ENCODE measurements at regions not wholly inside any gene's neighbourhood (a gene's known extent, or its start where the extent isn't known, plus 50 kb on each side); places are given as distances from the start of the nearest gene placed in this dataset.
"Not testable (repeated sequence)": the region's sequence is repeated elsewhere in the genome, so short reads cannot be mapped to it uniquely, and the experiment has no call there.

DNA sequence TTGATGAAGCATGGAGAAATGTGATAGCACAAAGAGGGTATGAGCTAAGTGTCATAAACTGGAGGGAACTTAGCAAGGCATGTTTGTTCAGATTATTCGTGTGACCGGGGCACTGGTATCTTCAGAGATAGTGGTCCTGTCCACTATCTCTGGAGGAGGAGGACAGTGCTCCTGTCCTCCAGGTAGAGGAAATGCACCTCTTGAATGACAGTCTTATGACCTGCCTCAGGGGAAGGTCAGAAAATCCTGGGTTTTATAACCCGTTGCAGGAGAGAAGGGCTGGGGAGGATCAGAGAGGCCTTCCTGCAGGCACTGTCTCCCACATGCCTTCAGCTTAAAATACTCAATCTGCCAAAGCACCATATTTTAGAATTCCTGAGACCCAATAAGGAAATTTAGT, 213.5 kb upstream of the UBL3 start:
- no peaks in the 10 kb centered on the region for H3K9me3 ChIP-seq (ENCODE audit: low read length)
- no TSS peak for BruUV-seq (replicated peaks)
- TF ChIP-seq, protein P1, sequence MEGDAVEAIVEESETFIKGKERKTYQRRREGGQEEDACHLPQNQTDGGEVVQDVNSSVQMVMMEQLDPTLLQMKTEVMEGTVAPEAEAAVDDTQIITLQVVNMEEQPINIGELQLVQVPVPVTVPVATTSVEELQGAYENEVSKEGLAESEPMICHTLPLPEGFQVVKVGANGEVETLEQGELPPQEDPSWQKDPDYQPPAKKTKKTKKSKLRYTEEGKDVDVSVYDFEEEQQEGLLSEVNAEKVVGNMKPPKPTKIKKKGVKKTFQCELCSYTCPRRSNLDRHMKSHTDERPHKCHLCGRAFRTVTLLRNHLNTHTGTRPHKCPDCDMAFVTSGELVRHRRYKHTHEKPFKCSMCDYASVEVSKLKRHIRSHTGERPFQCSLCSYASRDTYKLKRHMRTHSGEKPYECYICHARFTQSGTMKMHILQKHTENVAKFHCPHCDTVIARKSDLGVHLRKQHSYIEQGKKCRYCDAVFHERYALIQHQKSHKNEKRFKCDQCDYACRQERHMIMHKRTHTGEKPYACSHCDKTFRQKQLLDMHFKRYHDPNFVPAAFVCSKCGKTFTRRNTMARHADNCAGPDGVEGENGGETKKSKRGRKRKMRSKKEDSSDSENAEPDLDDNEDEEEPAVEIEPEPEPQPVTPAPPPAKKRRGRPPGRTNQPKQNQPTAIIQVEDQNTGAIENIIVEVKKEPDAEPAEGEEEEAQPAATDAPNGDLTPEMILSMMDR (conservative IDR thresholded peaks at IDR 0.05; ENCODE audit: low read length), result no peak
- TF ChIP-seq EZH2phosphoT487 (IDR thresholded peaks at IDR 0.05; ENCODE audit: borderline replicate concordance, low read depth, low read length), result no peak
- no peaks in the 10 kb centered on the region for H3K79me2 ChIP-seq (ENCODE audit: insufficient read depth, low read depth, low read length)
- no peak overlapping the region for H2AFZ ChIP-seq (ENCODE audit: low read length)
- no peak overlapping the region for H3K27ac ChIP-seq (ENCODE audit: low read depth, low read length, poor library complexity, severe bottlenecking)
- H4K20me1 ChIP-seq (ENCODE audit: insufficient read depth, low read length), result no peaks in the 10 kb centered on the region
- CTCF ChIA-PET (ENCODE audit: unreplicated experiment), result no interaction called here
- H3K36me3 ChIP-seq (ENCODE audit: insufficient read depth, low read length), result no peaks in the 10 kb centered on the region
- intact Hi-C loops (cut with micrococcal nuclease; ENCODE audit: unreplicated experiment), result no loop called here
- POLR2A ChIA-PET, result no interaction called here
- no peak overlapping the region for H3K4me3 ChIP-seq (ENCODE audit: low read depth, low read length, poor library complexity, severe bottlenecking)
- H3K9me2 ChIP-seq (ENCODE audit: insufficient read depth, low read length), result no peaks in the 10 kb centered on the region
- no peak for DNase-seq (ENCODE audit: low spot score)
- H3K4me1 ChIP-seq (ENCODE audit: insufficient read depth, low read length, poor library complexity, severe bottlenecking), result no peaks in the 10 kb centered on the region
- H3K4me2 ChIP-seq (ENCODE audit: low read length), result no peak overlapping the region

DNA sequence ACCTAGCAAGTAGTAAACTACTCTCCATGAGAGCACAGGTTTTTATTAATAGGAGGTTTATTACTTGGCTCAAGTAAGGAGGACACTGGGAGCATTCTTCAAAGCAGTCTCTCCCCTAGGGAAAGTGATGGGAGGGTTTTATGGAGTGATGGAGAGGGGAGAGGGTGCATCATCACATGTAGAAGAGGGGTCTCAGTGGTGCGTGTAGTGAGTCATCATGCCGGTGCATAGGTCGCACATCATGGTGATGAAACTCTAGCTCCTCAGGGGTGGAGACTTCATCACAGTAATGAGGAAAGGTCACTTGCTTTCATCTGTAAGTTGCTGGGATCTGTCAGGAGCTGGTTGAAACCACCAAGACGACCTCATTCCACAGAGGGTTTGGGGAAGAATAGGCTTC, 210.8 kb upstream of the UBL3 start:
- H3K4me3 ChIP-seq (ENCODE audit: low read depth, low read length, poor library complexity, severe bottlenecking), result no peak overlapping the region
- no peak for DNase-seq (ENCODE audit: low spot score)
- intact Hi-C loops (cut with micrococcal nuclease; ENCODE audit: unreplicated experiment), result no loop called here
- H3K4me2 ChIP-seq (ENCODE audit: low read length), result no peak overlapping the region
- peaks cover 13% of the 10 kb centered on the region; the same call in 1 of the 2 replicates for H3K9me3 ChIP-seq (ENCODE audit: low read length)
- H3K79me2 ChIP-seq (ENCODE audit: insufficient read depth, low read depth, low read length), result no peaks in the 10 kb centered on the region
- POLR2A ChIA-PET, result no interaction called here
- CTCF ChIA-PET (ENCODE audit: unreplicated experiment), result no interaction called here
- no peaks in the 10 kb centered on the region for H3K4me1 ChIP-seq (ENCODE audit: insufficient read depth, low read length, poor library complexity, severe bottlenecking)
- TF ChIP-seq, protein P1 (conservative IDR thresholded peaks at IDR 0.05; ENCODE audit: low read length), result no peak
- no peak for TF ChIP-seq EZH2phosphoT487 (IDR thresholded peaks at IDR 0.05; ENCODE audit: borderline replicate concordance, low read depth, low read length)
- no peaks in the 10 kb centered on the region for H3K36me3 ChIP-seq (ENCODE audit: insufficient read depth, low read length)
- H3K27ac ChIP-seq (ENCODE audit: low read depth, low read length, poor library complexity, severe bottlenecking), result no peak overlapping the region
- no TSS peak for BruUV-seq (replicated peaks)
- H4K20me1 ChIP-seq (ENCODE audit: insufficient read depth, low read length), result no peaks in the 10 kb centered on the region
- no peak overlapping the region for H2AFZ ChIP-seq (ENCODE audit: low read length)
- H3K9me2 ChIP-seq (ENCODE audit: insufficient read depth, low read length), result no peaks in the 10 kb centered on the region

DNA sequence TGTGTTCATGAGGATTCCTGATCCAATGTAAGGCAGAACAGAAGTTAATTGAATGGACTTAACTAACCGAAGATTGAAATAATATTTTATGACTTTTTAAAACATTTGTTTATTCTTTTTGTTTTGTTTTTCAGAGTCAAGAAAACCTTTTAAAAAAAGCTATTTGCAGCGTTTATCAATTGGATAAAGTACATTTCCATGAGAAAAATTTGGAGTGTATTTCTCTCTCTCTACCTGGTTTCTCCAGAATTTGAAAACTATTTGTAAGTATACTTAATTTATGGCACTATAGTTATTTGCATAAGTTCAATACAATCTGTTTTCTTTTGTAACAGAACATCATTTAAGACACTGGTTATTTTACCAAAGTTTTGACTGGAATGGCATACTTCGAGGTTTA, 208.0 kb upstream of the UBL3 start:
- intact Hi-C loops (cut with micrococcal nuclease; ENCODE audit: unreplicated experiment), result no loop called here
- Histone ChIP-seq H3K79me2 (ENCODE audit: insufficient read depth, low read depth, low read length) (no peaks in the 10 kb centered on the region), H3K4me2 (ENCODE audit: low read length) (no peak overlapping the region), H3K4me3 (ENCODE audit: low read depth, low read length, poor library complexity, severe bottlenecking) (no peak overlapping the region), H3K9me2 (ENCODE audit: insufficient read depth, low read length) (no peaks in the 10 kb centered on the region), H2AFZ (ENCODE audit: low read length) (no peak overlapping the region), H3K4me1 (ENCODE audit: insufficient read depth, low read length, poor library complexity, severe bottlenecking) (no peaks in the 10 kb centered on the region), H4K20me1 (ENCODE audit: insufficient read depth, low read length) (no peaks in the 10 kb centered on the region), H3K36me3 (ENCODE audit: insufficient read depth, low read length) (no peaks in the 10 kb centered on the region), H3K9me3 (ENCODE audit: low read length) (peaks cover 13% of the 10 kb centered on the region; the same call in 1 of the 2 replicates), H3K27ac (ENCODE audit: low read depth, low read length, poor library complexity, severe bottlenecking) (no peak overlapping the region)
- TF ChIP-seq EZH2phosphoT487 (IDR thresholded peaks at IDR 0.05; ENCODE audit: borderline replicate concordance, low read depth, low read length), result no peak
- TF ChIP-seq, protein P1 (conservative IDR thresholded peaks at IDR 0.05; ENCODE audit: low read length), result no peak
- ChIA-PET CTCF (ENCODE audit: unreplicated experiment) (no interaction called here), POLR2A (no interaction called here)
- DNase-seq (ENCODE audit: low spot score), result peak; percentile 7
- no TSS peak for BruUV-seq (replicated peaks)

DNA sequence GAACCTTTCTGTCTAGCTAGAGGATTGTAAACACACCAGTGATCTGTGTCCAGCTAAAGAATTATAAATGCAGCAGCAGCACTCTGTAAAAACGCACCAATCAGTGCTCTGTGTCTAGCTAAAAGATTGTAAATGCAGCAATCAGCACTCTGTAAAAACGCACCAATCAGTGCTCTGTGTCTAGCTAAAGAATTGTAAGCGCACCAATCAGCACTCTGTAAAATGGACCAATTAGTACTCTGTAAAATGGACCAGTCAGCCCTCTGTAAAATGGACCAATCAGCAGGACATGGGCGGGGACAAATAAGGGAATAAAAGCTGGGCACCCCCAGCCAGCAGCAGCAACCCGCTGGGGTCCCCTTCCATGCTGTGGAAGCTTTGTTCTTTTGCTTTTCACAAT, 204.1 kb upstream of the UBL3 start:
- intact Hi-C loops (cut with micrococcal nuclease; ENCODE audit: unreplicated experiment); CTCF ChIA-PET (ENCODE audit: unreplicated experiment); H4K20me1 ChIP-seq (ENCODE audit: insufficient read depth, low read length); H3K79me2 ChIP-seq (ENCODE audit: insufficient read depth, low read depth, low read length); H3K27ac ChIP-seq (ENCODE audit: low read depth, low read length, poor library complexity, severe bottlenecking); DNase-seq (ENCODE audit: low spot score); H3K4me2 ChIP-seq (ENCODE audit: low read length); BruUV-seq (replicated peaks); H3K4me3 ChIP-seq (ENCODE audit: low read depth, low read length, poor library complexity, severe bottlenecking); H2AFZ ChIP-seq (ENCODE audit: low read length); H3K36me3 ChIP-seq (ENCODE audit: insufficient read depth, low read length); H3K9me2 ChIP-seq (ENCODE audit: insufficient read depth, low read length); H3K4me1 ChIP-seq (ENCODE audit: insufficient read depth, low read length, poor library complexity, severe bottlenecking): not testable (repeated sequence)
- POLR2A ChIA-PET, result interaction anchor here (0.6 kb wide), 1 partner anchor 854 kb away, joined by 3 read pairs; no protein-coding TSS in a partner anchor
- peaks cover 13% of the 10 kb centered on the region; the same call in 1 of the 2 replicates for H3K9me3 ChIP-seq (ENCODE audit: low read length)

Data from OCI-LY7 (cell line).